ENCODE measurements at regions not wholly inside any gene's neighbourhood (a gene's known extent, or its start where the extent isn't known, plus 50 kb on each side); places are given as distances from the start of the nearest gene placed in this dataset.

- intact Hi-C loops (cut with micrococcal nuclease; ENCODE audit: unreplicated experiment), result no loop called here
- Mint-ChIP-seq H3K4me3 (ENCODE audit: low read depth, unreplicated experiment) (no peak overlapping the region), H3K27ac (ENCODE audit: unreplicated experiment) (no peak overlapping the region), H3K27me3 (ENCODE audit: unreplicated experiment) (no peaks in the 10 kb centered on the region), H3K9me3 (ENCODE audit: low read depth, unreplicated experiment) (no peaks in the 10 kb centered on the region), H3K36me3 (ENCODE audit: insufficient read depth, unreplicated experiment) (no peaks in the 10 kb centered on the region), H3K4me1 (ENCODE audit: low read depth, unreplicated experiment) (no peaks in the 10 kb centered on the region)
- TF ChIP-seq CTCF (IDR thresholded peaks at IDR 0.05; ENCODE audit: unreplicated experiment), result no peak
- BruUV-seq (replicated peaks), result no TSS peak
- CTCF ChIA-PET, result no interaction called here
- DNase-seq, result no peak
Observed at GRCh38 chr3:87575550-87575949, 299.2 kb upstream of the POU1F1 start.

- no peaks in the 10 kb centered on the region for H3K27me3 Mint-ChIP-seq (ENCODE audit: unreplicated experiment)
- intact Hi-C loops (cut with micrococcal nuclease; ENCODE audit: unreplicated experiment), result no loop called here
- BruUV-seq (replicated peaks), result no TSS peak
Observed at GRCh38 chr3:87568331-87568730, 291.9 kb upstream of the POU1F1 start.

GRCh38 chr3:87564438-87564837, 288.1 kb upstream of the POU1F1 start:
- DNase-seq, result no peak
- TF ChIP-seq CTCF (IDR thresholded peaks at IDR 0.05; ENCODE audit: unreplicated experiment), result no peak
- no peak overlapping the region for H3K4me3 Mint-ChIP-seq (ENCODE audit: low read depth, unreplicated experiment)
- no peak overlapping the region for H3K27ac Mint-ChIP-seq (ENCODE audit: unreplicated experiment)
- no peaks in the 10 kb centered on the region for H3K9me3 Mint-ChIP-seq (ENCODE audit: low read depth, unreplicated experiment)
- intact Hi-C loops (cut with micrococcal nuclease; ENCODE audit: unreplicated experiment), result no loop called here
- H3K27me3 Mint-ChIP-seq (ENCODE audit: unreplicated experiment), result no peaks in the 10 kb centered on the region
- no TSS peak for BruUV-seq (replicated peaks)
- H3K36me3 Mint-ChIP-seq (ENCODE audit: insufficient read depth, unreplicated experiment), result no peaks in the 10 kb centered on the region
- CTCF ChIA-PET, result no interaction called here
- H3K4me1 Mint-ChIP-seq (ENCODE audit: low read depth, unreplicated experiment), result no peaks in the 10 kb centered on the region

More at GRCh38 chr3:87568331-87568730, 291.9 kb upstream of the POU1F1 start:
- Mint-ChIP-seq H3K9me3 (ENCODE audit: low read depth, unreplicated experiment) (no peaks in the 10 kb centered on the region), H3K4me3 (ENCODE audit: low read depth, unreplicated experiment) (no peak overlapping the region), H3K4me1 (ENCODE audit: low read depth, unreplicated experiment) (no peaks in the 10 kb centered on the region), H3K27ac (ENCODE audit: unreplicated experiment) (no peak overlapping the region), H3K36me3 (ENCODE audit: insufficient read depth, unreplicated experiment) (no peaks in the 10 kb centered on the region)
- TF ChIP-seq CTCF (IDR thresholded peaks at IDR 0.05; ENCODE audit: unreplicated experiment), result no peak
- CTCF ChIA-PET, result no interaction called here
- DNase-seq, result no peak

- DNase-seq, result no peak
- Mint-ChIP-seq H3K4me1 (ENCODE audit: low read depth, unreplicated experiment) (no peaks in the 10 kb centered on the region), H3K27ac (ENCODE audit: unreplicated experiment) (no peak overlapping the region), H3K27me3 (ENCODE audit: unreplicated experiment) (no peaks in the 10 kb centered on the region), H3K4me3 (ENCODE audit: low read depth, unreplicated experiment) (no peak overlapping the region), H3K9me3 (ENCODE audit: low read depth, unreplicated experiment) (no peaks in the 10 kb centered on the region), H3K36me3 (ENCODE audit: insufficient read depth, unreplicated experiment) (no peaks in the 10 kb centered on the region)
- TF ChIP-seq CTCF (IDR thresholded peaks at IDR 0.05; ENCODE audit: unreplicated experiment), result no peak
- CTCF ChIA-PET, result no interaction called here
- intact Hi-C loops (cut with micrococcal nuclease; ENCODE audit: unreplicated experiment), result no loop called here
- BruUV-seq (replicated peaks), result no TSS peak
Observed at GRCh38 chr3:87563712-87564111, 287.3 kb upstream of the POU1F1 start.

GRCh38 chr3:87558492-87558891, 282.1 kb upstream of the POU1F1 start:
- DNase-seq, result no peak
- intact Hi-C loops (cut with micrococcal nuclease; ENCODE audit: unreplicated experiment), result no loop called here
- Mint-ChIP-seq H3K4me1 (ENCODE audit: low read depth, unreplicated experiment) (no peaks in the 10 kb centered on the region), H3K4me3 (ENCODE audit: low read depth, unreplicated experiment) (no peak overlapping the region), H3K27ac (ENCODE audit: unreplicated experiment) (no peak overlapping the region), H3K9me3 (ENCODE audit: low read depth, unreplicated experiment) (no peaks in the 10 kb centered on the region), H3K36me3 (ENCODE audit: insufficient read depth, unreplicated experiment) (no peaks in the 10 kb centered on the region), H3K27me3 (ENCODE audit: unreplicated experiment) (no peaks in the 10 kb centered on the region)
- no TSS peak for BruUV-seq (replicated peaks)
- no peak for TF ChIP-seq CTCF (IDR thresholded peaks at IDR 0.05; ENCODE audit: unreplicated experiment)
- CTCF ChIA-PET, result no interaction called here

Data from Calu3 (cell line).